NCI-H2081 treated with DMSO at 0.1 percent for 48 hours (cell line): ENCODE measurements at regions not wholly inside any gene's neighbourhood (a gene's known extent, or its start where the extent isn't known, plus 50 kb on each side); places are given as distances from the start of the nearest gene placed in this dataset.
"Not testable (repeated sequence)": the region's sequence is repeated elsewhere in the genome, so short reads cannot be mapped to it uniquely, and the experiment has no call there.

Experiments
- DNase-seq: peaks from one replicate; lab custom pipeline; 2025; lab: John Stamatoyannopoulos, UW

DNA sequence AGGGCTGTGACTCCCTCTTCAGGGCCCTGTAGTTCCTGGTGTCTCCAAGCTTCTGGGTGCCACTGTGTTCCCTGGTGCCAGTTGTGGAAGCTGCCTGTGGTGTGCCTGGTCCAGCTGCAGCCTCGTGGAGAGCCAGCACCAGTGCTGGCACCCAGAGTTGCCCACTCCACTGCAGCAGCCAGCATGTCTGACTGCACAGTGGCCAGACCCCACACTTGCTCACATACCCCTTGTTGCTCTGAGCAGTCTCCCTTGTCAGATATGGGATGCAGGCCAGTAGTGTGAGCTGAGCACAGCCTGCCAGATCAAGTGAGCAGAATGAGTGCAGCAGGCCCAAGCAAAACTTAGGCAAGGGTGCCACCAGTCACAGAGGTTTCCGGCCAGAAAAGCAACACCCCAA is 108.6 kb downstream of the ZMAT1 start:
- DNase-seq = no peak

DNA sequence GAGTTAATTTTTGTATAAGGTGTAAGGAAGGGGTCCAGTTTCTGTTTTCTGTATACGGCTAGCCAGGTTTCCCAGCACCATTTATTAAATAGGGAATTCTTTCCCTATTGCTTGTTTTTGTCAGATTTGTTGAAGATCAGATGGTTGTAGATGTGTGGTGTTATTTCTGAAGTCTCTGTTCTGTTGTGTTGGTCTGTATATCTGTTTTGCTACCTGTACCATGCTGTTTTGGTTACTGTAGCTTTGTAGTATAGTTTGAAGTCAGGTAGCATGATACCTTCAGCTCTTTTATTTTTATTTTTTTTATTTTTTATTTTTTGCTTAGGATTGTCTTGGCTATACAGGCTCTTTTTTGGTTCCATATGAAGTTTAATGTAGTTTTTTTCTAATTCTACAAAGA is 114.1 kb downstream of the ZMAT1 start:
- DNase-seq = not testable (repeated sequence)

- no peak for DNase-seq
Observed at GRCh38 chrX:101813200-101813599, 118.6 kb downstream of the ZMAT1 start.

DNA sequence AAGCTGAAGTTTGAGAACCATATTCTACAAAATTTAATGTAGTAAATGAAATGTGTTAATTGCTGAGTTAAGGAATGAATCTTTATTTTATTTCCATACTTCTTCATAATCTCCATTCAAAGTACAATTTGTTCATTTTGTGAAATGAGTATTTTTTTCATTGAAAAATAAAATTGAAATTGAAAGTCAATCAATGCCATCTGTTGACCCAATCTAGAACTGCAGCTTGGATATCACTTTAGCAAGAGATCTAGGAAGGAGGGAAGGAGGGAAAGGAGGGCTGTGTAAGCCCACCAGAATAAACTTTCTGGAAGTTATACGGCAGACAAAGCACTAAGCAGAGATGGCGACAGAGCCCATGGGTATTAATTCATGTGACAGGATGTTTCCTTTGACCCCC is 128.4 kb downstream of the ZMAT1 start:
- no peak for DNase-seq

DNA sequence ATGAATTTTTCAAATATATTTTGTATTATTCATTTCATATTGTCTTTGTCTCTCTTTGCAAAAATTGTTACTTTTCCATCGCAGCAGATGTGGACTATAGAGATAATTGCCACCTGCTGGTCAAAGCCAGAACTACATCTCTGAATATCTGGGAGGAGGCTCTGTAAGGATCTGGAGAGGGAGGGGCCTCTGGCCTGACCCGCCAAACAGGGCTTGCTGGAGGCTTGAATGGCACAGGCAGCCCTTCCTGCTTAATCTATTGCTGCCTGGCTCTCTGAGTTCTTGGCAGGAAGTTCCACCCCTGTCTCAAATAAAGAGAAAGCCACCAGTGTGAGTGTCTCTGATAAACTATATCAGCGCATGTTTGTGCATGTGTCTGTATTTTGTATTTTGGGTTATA is 132.4 kb downstream of the ZMAT1 start:
- peak; percentile 46 for DNase-seq

GRCh38 chrX:101787934-101788333 is 128.3 kb upstream of the ARMCX2 start:
- DNase-seq = no peak

DNA sequence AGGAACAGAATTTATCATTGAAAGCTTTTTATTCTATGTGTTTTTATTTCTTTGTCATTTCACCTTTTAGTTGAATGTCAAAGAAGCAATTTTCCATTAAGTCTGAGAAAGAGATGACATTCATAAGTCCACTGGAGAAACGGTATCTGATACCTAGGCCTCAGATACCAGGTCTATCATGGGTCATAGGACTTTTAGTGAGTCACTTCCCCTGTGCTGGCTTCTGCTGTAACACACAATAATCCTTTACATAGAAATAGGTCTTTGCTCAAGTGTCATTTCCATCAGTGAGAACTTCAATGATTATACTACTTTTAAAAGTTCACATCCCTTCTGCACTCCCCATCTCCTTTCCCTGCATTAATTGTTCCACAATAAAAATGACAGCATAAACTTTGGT is 125.5 kb upstream of the ARMCX2 start:
- no peak for DNase-seq

DNA sequence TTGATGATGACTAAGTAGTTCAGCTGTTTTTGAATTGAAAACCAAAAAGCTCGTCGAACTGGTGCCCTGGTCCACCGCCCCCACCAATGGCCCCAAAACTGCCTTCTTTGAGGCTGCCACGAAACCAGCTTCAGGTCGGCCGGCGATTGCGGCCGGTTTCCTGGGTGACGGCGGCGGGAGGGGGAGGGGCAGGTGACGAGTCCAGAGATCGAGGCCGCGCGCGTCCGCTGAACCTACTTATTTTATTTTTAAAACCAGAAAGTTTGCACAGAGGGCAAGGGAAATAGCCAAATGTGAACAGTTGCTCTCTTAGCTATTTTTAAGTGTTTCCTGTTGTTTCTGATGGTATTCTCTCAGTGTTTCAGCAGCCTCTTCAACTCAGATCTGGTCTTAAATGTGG is 120.8 kb upstream of the ARMCX2 start:
- not testable (repeated sequence) for DNase-seq

- DNase-seq = no peak
Observed at GRCh38 chrX:101774340-101774739, 114.7 kb upstream of the ARMCX2 start.

DNA sequence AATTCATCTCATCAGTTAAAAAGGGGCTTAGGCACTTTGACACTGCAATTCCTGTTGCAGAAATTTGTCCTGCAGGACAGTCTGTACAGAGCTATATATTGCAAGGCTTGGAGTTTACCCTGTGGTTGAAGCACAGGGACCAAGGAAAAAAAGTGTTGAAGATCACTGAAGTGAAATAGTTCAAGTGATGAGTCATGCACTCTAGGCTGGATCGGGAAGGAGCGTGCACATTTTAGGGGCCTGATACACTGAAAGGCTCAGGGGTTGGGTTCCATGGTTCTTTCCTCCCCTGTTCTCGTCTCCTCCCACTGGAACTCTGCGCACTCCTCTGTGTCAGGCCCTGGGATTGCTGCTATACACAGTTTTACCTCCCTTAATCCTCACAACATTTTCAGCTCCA is 104.9 kb upstream of the ARMCX2 start:
- DNase-seq = no peak

DNA sequence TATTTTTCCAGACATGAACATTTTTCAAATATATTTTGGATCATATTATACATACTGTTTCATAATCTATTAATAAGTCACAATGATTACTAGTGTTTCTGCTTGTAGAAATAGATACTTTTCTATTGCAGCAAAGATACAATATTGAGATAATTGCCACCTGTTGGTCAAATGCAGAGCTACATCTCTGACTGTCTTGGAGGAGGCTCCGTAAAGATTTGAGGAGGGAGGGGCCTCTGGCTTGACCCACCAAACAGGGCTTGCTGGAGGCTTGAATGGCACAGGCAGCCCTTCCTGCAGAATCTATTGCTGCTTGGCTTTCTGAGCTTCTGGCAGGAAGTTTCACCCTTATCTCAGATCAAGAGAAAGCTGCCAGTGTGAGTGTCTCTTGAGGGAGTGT is 99.3 kb upstream of the ARMCX2 start:
- DNase-seq = no peak

DNA sequence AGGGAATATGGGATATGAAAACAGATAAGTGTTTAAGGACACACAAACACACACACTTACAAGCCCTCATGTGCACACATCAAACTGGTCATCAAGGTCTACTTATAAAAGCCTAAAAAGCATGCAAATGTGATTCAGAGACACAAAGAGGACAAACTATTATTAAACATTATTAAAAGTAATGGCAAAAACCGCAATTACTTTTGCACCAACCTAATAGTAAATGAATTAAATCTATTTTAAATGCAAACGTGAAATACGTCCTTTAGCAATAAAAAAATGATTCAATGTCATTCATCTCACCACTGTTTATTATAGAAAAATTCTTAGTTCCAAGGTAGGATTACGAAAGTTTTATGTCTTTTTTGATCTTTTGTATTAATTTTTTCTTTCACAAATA is 91.1 kb upstream of the ARMCX2 start:
- no peak for DNase-seq

GRCh38 chrX:101749436-101749835 is 89.8 kb upstream of the ARMCX2 start:
- DNase-seq = no peak

GRCh38 chrX:101745046-101745445 is 85.4 kb upstream of the ARMCX2 start:
- no peak for DNase-seq

GRCh38 chrX:101744085-101744484 is 84.4 kb upstream of the ARMCX2 start:
- DNase-seq = no peak

DNA sequence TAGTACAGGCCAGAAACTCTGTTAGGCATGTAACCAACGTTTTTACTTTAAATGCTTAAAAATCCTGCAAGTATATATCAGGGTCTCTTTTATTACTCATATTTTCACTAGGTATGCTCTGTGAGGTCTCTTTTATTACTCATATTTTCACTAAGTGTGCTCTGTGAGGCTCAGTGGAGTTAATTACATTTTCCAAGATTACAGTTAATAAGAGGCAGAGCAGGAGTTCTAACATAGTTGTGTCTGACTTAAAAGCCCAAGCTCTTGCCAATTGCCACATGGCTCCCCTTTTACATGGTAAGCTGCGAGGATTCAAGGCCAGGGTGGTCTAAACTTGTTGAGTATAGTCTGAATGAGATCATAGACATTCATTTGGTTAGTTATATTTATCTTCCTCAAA is 81.0 kb upstream of the ARMCX2 start:
- DNase-seq = no peak

DNA sequence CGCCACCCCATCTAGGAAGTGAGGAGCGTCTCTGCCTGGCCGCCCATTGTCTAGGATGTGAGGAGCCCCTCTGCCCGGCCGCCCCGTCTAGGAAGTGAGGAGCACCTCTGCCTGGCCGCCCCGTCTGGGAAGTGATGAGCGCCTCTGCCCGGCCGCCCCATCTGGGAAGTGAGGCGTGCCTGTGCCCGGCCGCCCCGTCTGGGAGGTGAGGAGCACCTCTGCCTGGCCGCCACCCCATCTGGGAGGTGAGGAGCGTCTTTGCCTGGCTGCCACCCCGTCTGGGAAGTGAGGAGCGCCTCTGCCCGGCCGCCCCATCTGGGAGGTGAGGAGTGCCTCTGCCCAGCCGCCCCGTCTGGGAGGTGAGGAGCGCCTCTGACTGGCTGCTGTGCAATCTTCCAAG is 79.2 kb upstream of the ARMCX2 start:
- DNase-seq = not testable (repeated sequence)

GRCh38 chrX:101738411-101738810 is 78.8 kb upstream of the ARMCX2 start:
- DNase-seq = not testable (repeated sequence)

- DNase-seq = no peak
Observed at GRCh38 chrX:101736651-101737050, 77.0 kb upstream of the ARMCX2 start.

GRCh38 chrX:101732870-101733269 is 73.2 kb upstream of the ARMCX2 start:
- DNase-seq = no peak

DNA sequence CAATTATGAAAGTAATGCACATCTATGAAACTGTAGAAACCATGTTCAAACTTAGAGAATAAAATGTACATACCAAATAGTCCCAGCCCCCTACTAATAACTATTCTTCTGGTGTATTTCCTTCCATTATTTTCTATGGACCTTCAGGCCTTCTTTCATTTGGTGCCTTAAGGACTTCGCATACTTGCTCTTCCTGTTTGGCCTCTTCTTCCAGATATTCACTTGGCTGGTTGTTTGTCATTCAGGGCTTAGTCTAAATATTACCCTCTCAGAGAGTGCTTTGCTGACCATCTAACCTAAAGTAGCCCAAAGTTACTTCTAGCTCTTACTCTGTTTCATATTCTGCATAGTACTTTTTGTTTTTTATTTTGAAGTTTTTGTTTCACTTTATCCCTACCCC is 70.3 kb upstream of the ARMCX2 start:
- DNase-seq = no peak
